ENCODE measurements at regions not wholly inside any gene's neighbourhood (a gene's known extent, or its start where the extent isn't known, plus 50 kb on each side); places are given as distances from the start of the nearest gene placed in this dataset.

- DNase-seq (no peak), ATAC-seq (no peak)
- Histone ChIP-seq H3K4me3 (ENCODE audit: low read length) (no peak overlapping the region), H3K27ac (ENCODE audit: low read length) (no peak overlapping the region), H3K36me3 (ENCODE audit: control insufficient read depth, insufficient read depth, low read length) (no peaks in the 10 kb centered on the region), H3K9me3 (ENCODE audit: control insufficient read depth, insufficient read depth, low read length) (peaks cover 14% of the 10 kb centered on the region), H3K27me3 (ENCODE audit: control insufficient read depth, insufficient read depth, low read length) (no peaks in the 10 kb centered on the region), H3K4me1 (ENCODE audit: control insufficient read depth, insufficient read depth, low read length) (no peaks in the 10 kb centered on the region)
- H3K9me3 Mint-ChIP-seq: peaks cover 8 to 12% of the 10 kb centered on the region in 2 donors
- H3K27me3 Mint-ChIP-seq (ENCODE audit: low read depth in 2 of 2): no peaks in the 10 kb centered on the region
- intact Hi-C loops (cut with micrococcal nuclease): no loop called here
- 93% methylated on average over 4 of the region's 4 CpGs for WGBS (ENCODE audit: insufficient coverage)
- H3K4me3 Mint-ChIP-seq: no peak overlapping the region
- TF ChIP-seq CTCF (IDR thresholded peaks at IDR 0.05): no peak
- no peaks in the 10 kb centered on the region for H3K4me1 Mint-ChIP-seq
- H3K27ac Mint-ChIP-seq: no peak overlapping the region
- H3K36me3 Mint-ChIP-seq: no peaks in the 10 kb centered on the region
Observed at GRCh38 chr15:87118846-87119245, 1039.2 kb downstream of the AGBL1 start.

GRCh38 chr15:87118435-87118834, 1038.8 kb downstream of the AGBL1 start:
- Mint-ChIP-seq H3K36me3 (no peaks in the 10 kb centered on the region), H3K9me3 (peaks cover 8 to 12% of the 10 kb centered on the region in 2 donors), H3K4me3 (no peak overlapping the region), H3K27ac (no peak overlapping the region), H3K27me3 (ENCODE audit: low read depth in 2 of 2) (no peaks in the 10 kb centered on the region), H3K4me1 (no peaks in the 10 kb centered on the region)
- no peak for ATAC-seq
- Histone ChIP-seq H3K9me3 (ENCODE audit: control insufficient read depth, insufficient read depth, low read length) (peaks cover 14% of the 10 kb centered on the region), H3K4me1 (ENCODE audit: control insufficient read depth, insufficient read depth, low read length) (no peaks in the 10 kb centered on the region), H3K4me3 (ENCODE audit: low read length) (no peak overlapping the region), H3K27ac (ENCODE audit: low read length) (no peak overlapping the region), H3K27me3 (ENCODE audit: control insufficient read depth, insufficient read depth, low read length) (no peaks in the 10 kb centered on the region), H3K36me3 (ENCODE audit: control insufficient read depth, insufficient read depth, low read length) (no peaks in the 10 kb centered on the region)
- intact Hi-C loops (cut with micrococcal nuclease): no loop called here
- no peak for TF ChIP-seq CTCF (IDR thresholded peaks at IDR 0.05)
- 80% methylated on average over 3 of the region's 3 CpGs for WGBS (ENCODE audit: insufficient coverage)
- no peak for DNase-seq

GRCh38 chr15:87115795-87116194, 1036.1 kb downstream of the AGBL1 start:
- H3K4me1 ChIP-seq (ENCODE audit: control insufficient read depth, insufficient read depth, low read length): no peaks in the 10 kb centered on the region
- ATAC-seq (no peak), DNase-seq (no peak)
- Mint-ChIP-seq H3K4me3 (no peak overlapping the region), H3K4me1 (no peaks in the 10 kb centered on the region), H3K9me3 (peaks cover 5 to 12% of the 10 kb centered on the region in 2 donors), H3K27me3 (ENCODE audit: low read depth in 2 of 2) (no peaks in the 10 kb centered on the region), H3K27ac (no peak overlapping the region), H3K36me3 (no peaks in the 10 kb centered on the region)
- WGBS (ENCODE audit: insufficient coverage): no CpG with 5 or more reads among the region's 1 CpG
- TF ChIP-seq CTCF (IDR thresholded peaks at IDR 0.05): no peak
- H3K4me3 ChIP-seq (ENCODE audit: low read length): no peak overlapping the region
- H3K27me3 ChIP-seq (ENCODE audit: control insufficient read depth, insufficient read depth, low read length): no peaks in the 10 kb centered on the region
- peaks cover 9% of the 10 kb centered on the region for H3K9me3 ChIP-seq (ENCODE audit: control insufficient read depth, insufficient read depth, low read length)
- no peak overlapping the region for H3K27ac ChIP-seq (ENCODE audit: low read length)
- intact Hi-C loops (cut with micrococcal nuclease): no loop called here
- H3K36me3 ChIP-seq (ENCODE audit: control insufficient read depth, insufficient read depth, low read length): no peaks in the 10 kb centered on the region

GRCh38 chr15:87099916-87100315, 1020.2 kb downstream of the AGBL1 start:
- WGBS (ENCODE audit: insufficient coverage): 100% methylated on average over 3 of the region's 3 CpGs
- H3K27ac Mint-ChIP-seq: no peak overlapping the region

More at GRCh38 chr15:87099916-87100315, 1020.2 kb downstream of the AGBL1 start:
- H3K27ac ChIP-seq (ENCODE audit: low read length): no peak overlapping the region
- no peak overlapping the region for H3K4me3 ChIP-seq (ENCODE audit: low read length)
- Mint-ChIP-seq H3K27me3 (ENCODE audit: low read depth in 2 of 2) (no peaks in the 10 kb centered on the region), H3K4me1 (no peaks in the 10 kb centered on the region), H3K36me3 (peaks cover 3% of the 10 kb centered on the region), H3K9me3 (peaks cover 18 to 19% of the 10 kb centered on the region in 2 donors), H3K4me3 (no peak overlapping the region)
- intact Hi-C loops (cut with micrococcal nuclease): no loop called here
- H3K36me3 ChIP-seq (ENCODE audit: control insufficient read depth, insufficient read depth, low read length): no peaks in the 10 kb centered on the region
- ATAC-seq: no peak
- H3K4me1 ChIP-seq (ENCODE audit: control insufficient read depth, insufficient read depth, low read length): no peaks in the 10 kb centered on the region
- no peak for TF ChIP-seq CTCF (IDR thresholded peaks at IDR 0.05)
- H3K27me3 ChIP-seq (ENCODE audit: control insufficient read depth, insufficient read depth, low read length): no peaks in the 10 kb centered on the region
- no peak for DNase-seq
- H3K9me3 ChIP-seq (ENCODE audit: control insufficient read depth, insufficient read depth, low read length): peaks cover 11% of the 10 kb centered on the region

All from natural killer cell (primary cell).